ENCODE measurements at regions not wholly inside any gene's neighbourhood (a gene's known extent, or its start where the extent isn't known, plus 50 kb on each side); places are given as distances from the start of the nearest gene placed in this dataset.
"Not testable (repeated sequence)": the region's sequence is repeated elsewhere in the genome, so short reads cannot be mapped to it uniquely, and the experiment has no call there.

- no peak overlapping the region for H3K27ac Mint-ChIP-seq
- peaks cover 0 to 4% (median 3%) of the 10 kb centered on the region in 3 experiments; a peak in 2 of 7 replicates for H3K36me3 Mint-ChIP-seq (ENCODE audit: insufficient read depth in 1 of 3, low read depth in 3 of 3)
- Histone ChIP-seq H3K27me3 (ENCODE audit: insufficient read depth, low read length) (no peaks in the 10 kb centered on the region), H3K23me2 (ENCODE audit: insufficient read length, low read depth, low read length, poor library complexity, severe bottlenecking) (no peaks in the 10 kb centered on the region), H3K79me2 (ENCODE audit: insufficient read depth, low read length) (no peaks in the 10 kb centered on the region), H2BK120ac (ENCODE audit: low read depth, low read length, poor library complexity, severe bottlenecking) (no peak overlapping the region), H4K91ac (ENCODE audit: insufficient read length, low read depth, low read length) (no peak overlapping the region), H2AFZ (ENCODE audit: low read length) (no peak overlapping the region), H3K18ac (ENCODE audit: insufficient read length, low read depth, low read length) (no peak overlapping the region), H4K8ac (replicated peaks; ENCODE audit: insufficient read length, low read depth, low read length) (no peak overlapping the region), H2BK5ac (ENCODE audit: insufficient read length, low read length) (no peak overlapping the region), H2AK5ac (ENCODE audit: insufficient read length, low read length) (no peak overlapping the region), H3K4me2 (ENCODE audit: insufficient read depth, insufficient read length, low read length) (no peak overlapping the region), H3K4me1 (ENCODE audit: insufficient read depth, low read length) (no peaks in the 10 kb centered on the region), H3K23ac (ENCODE audit: insufficient read length, low read depth, low read length) (no peak overlapping the region), H3K27ac (ENCODE audit: insufficient read length, low read depth, low read length) (no peak overlapping the region), H4K20me1 (ENCODE audit: control insufficient read depth, insufficient read depth, insufficient read length) (no peaks in the 10 kb centered on the region), H3K9me3 (ENCODE audit: control insufficient read depth, low read depth, low read length) (no peaks in the 10 kb centered on the region), H3K14ac (ENCODE audit: insufficient read depth, low read length) (no peak overlapping the region), H3K79me1 (ENCODE audit: insufficient read depth, low read depth, low read length, poor library complexity, severe bottlenecking) (no peaks in the 10 kb centered on the region), H3K9ac (ENCODE audit: extremely low read depth, insufficient read length, low read length) (no peak overlapping the region), H2BK12ac (ENCODE audit: insufficient read length, low read depth, low read length) (no peak overlapping the region), H3T11ph (ENCODE audit: low read length) (no peak overlapping the region), H4K5ac (ENCODE audit: insufficient read length, low read depth, low read length) (no peak overlapping the region), H2BK15ac (ENCODE audit: low read depth, low read length) (no peak overlapping the region), H2BK20ac (ENCODE audit: low read depth, low read length, poor library complexity, severe bottlenecking) (no peak overlapping the region), H3K4ac (ENCODE audit: low read depth, low read length) (no peak overlapping the region), H3K56ac (ENCODE audit: insufficient read length, low read depth, low read length) (no peak overlapping the region)
- peaks cover 14 to 27% of the 10 kb centered on the region in 2 experiments for H3K4me1 Mint-ChIP-seq
- no peak for TF ChIP-seq CTCF (conservative IDR thresholded peaks at IDR 0.05)
- no peak for DNase-seq
- WGBS (ENCODE audit: extremely low coverage, insufficient read length, low lambda C conversion rate): no CpG with 5 or more reads among the region's 1 CpG
- no peak overlapping the region for H3K4me3 Mint-ChIP-seq
- H3K9me3 Mint-ChIP-seq: 0 out of 5 replicates have a peak, but pooled peaks cover 0 to 3% of the 10 kb centered on the region in 2 experiments
- no peaks in the 10 kb centered on the region; the same call in 1 of the 2 replicates for H3K27me3 Mint-ChIP-seq (ENCODE audit: low read depth)
Measured at GRCh38 chr20:54984104-54984448, 508.7 kb downstream of the DOK5 start.

- H2AK5ac ChIP-seq (ENCODE audit: insufficient read length, low read length): not testable (repeated sequence)
Measured at GRCh38 chr20:54983394-54984103, 508.2 kb downstream of the DOK5 start.

More at GRCh38 chr20:54983394-54984103, 508.2 kb downstream of the DOK5 start:
- peaks cover 14 to 27% of the 10 kb centered on the region in 2 experiments for H3K4me1 Mint-ChIP-seq
- H2BK12ac ChIP-seq (ENCODE audit: insufficient read length, low read depth, low read length); H3K27ac ChIP-seq (ENCODE audit: insufficient read length, low read depth, low read length); H3K18ac ChIP-seq (ENCODE audit: insufficient read length, low read depth, low read length); H3K4me1 ChIP-seq (ENCODE audit: insufficient read depth, low read length); H3K4me2 ChIP-seq (ENCODE audit: insufficient read depth, insufficient read length, low read length); H4K8ac ChIP-seq (replicated peaks; ENCODE audit: insufficient read length, low read depth, low read length); H3K27ac Mint-ChIP-seq; H4K91ac ChIP-seq (ENCODE audit: insufficient read length, low read depth, low read length); H3T11ph ChIP-seq (ENCODE audit: low read length); H3K9me3 ChIP-seq (ENCODE audit: control insufficient read depth, low read depth, low read length); H3K79me1 ChIP-seq (ENCODE audit: insufficient read depth, low read depth, low read length, poor library complexity, severe bottlenecking); H3K27me3 Mint-ChIP-seq (ENCODE audit: low read depth); H3K23ac ChIP-seq (ENCODE audit: insufficient read length, low read depth, low read length); H4K20me1 ChIP-seq (ENCODE audit: control insufficient read depth, insufficient read depth, insufficient read length); H3K79me2 ChIP-seq (ENCODE audit: insufficient read depth, low read length); H2BK15ac ChIP-seq (ENCODE audit: low read depth, low read length); H2BK20ac ChIP-seq (ENCODE audit: low read depth, low read length, poor library complexity, severe bottlenecking); H2AFZ ChIP-seq (ENCODE audit: low read length); H2BK120ac ChIP-seq (ENCODE audit: low read depth, low read length, poor library complexity, severe bottlenecking); H4K5ac ChIP-seq (ENCODE audit: insufficient read length, low read depth, low read length); H3K14ac ChIP-seq (ENCODE audit: insufficient read depth, low read length); H3K36me3 Mint-ChIP-seq (ENCODE audit: insufficient read depth in 1 of 3, low read depth in 3 of 3); H3K23me2 ChIP-seq (ENCODE audit: insufficient read length, low read depth, low read length, poor library complexity, severe bottlenecking); H2BK5ac ChIP-seq (ENCODE audit: insufficient read length, low read length); H3K4ac ChIP-seq (ENCODE audit: low read depth, low read length); DNase-seq; H3K56ac ChIP-seq (ENCODE audit: insufficient read length, low read depth, low read length); H3K9me3 Mint-ChIP-seq; H3K27me3 ChIP-seq (ENCODE audit: insufficient read depth, low read length); H3K9ac ChIP-seq (ENCODE audit: extremely low read depth, insufficient read length, low read length); H3K4me3 Mint-ChIP-seq: not testable (repeated sequence)
- no CpG with 5 or more reads among the region's 11 CpGs for WGBS (ENCODE audit: extremely low coverage, insufficient read length, low lambda C conversion rate)

All from H9 (cell line).